ENCODE measurements at regions not wholly inside any gene's neighbourhood (a gene's known extent, or its start where the extent isn't known, plus 50 kb on each side); places are given as distances from the start of the nearest gene placed in this dataset.

GRCh38 chr2:45152691-45153090 lies 143.4 kb upstream of the SIX2 start:
- no peak for DNase-seq

DNA sequence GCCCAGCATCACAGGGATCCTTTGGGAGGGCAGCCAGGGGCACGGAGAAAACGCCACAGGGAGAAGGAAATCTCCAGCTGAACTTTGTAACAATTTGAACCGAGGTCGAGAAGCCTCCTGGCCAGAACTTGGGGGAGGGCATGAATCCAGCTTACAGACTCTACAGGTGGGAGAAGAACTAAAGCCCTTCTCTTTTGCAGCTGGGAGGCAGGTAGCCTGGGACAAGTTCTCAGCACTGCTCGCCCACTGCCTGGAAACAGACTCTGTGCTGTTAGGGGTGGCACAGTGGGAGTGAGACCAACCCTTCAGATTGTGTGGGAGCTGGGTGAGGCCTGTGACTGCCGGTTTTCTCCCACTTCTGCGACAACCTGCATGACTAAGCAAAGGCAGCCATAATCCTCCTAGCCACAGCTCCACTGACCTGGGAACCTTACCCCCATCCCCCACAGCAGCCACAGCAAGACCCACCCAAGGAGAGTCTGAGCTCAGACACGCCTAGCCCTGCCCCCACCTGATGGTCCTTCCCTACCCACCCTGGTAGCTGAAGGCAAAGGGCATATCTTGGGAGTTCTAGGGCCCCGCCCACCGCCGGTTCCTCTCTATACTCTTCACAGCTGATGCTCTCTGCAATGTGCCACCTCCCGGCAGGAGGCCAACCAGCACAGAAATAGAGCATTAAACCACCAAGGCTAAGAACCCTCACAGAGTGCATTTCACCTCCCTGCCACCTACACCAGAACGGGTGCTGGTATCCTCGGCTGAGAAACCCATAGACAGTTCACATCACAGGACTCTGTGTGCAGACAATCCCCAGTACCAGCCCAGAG lies 136.0 kb upstream of the SIX2 start:
- no peak for DNase-seq

- DNase-seq = no peak
These were observed 132.9 kb upstream of the SIX2 start for GRCh38 chr2:45141883-45142866.

DNA sequence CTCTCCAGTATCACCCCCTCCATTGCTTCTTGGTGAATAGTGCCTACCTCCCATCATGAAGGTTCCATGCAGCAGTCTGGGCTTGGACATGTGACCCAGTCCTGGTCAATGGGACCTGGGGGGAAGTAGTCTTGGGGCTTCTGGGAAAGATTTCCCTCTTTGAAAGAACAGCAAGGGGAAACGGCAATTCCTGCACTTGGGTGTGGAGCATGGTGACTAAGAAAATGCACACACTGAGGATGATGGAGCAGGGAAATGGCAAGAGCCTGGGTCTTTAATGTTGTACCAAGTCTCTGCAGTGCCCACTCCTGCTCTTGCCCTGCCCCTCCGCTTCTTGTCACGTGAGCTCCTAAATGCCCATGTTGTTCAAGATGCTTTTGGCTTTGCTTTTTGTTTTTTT lies 131.4 kb upstream of the SIX2 start:
- DNase-seq = no peak

GRCh38 chr2:45138904-45139303 lies 129.7 kb upstream of the SIX2 start:
- no peak for DNase-seq

- DNase-seq = no peak
These were observed 128.9 kb upstream of the SIX2 start for GRCh38 chr2:45137966-45138695.

GRCh38 chr2:45134726-45135125 lies 125.5 kb upstream of the SIX2 start:
- no peak for DNase-seq

DNA sequence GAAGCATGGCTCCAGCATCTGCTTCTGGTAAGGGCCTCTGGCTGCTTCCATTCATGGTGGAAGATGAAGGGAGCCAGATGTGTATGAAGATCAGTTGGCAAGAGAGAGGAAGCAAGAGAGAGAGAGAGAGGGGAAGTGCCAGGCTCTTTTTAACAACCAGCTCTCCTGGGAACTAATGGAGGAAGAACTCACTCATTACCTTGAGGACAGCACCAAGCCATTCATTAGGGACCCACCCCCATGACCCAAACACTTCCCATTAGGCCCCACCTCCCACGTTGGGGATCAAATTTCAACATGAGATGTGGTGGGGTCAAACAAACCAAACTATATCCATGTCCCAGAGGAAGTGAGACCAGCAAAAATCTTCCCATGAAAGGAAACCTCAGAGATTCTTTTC lies 124.8 kb upstream of the SIX2 start:
- DNase-seq = no peak

GRCh38 chr2:45132551-45132950 lies 123.3 kb upstream of the SIX2 start:
- DNase-seq = no peak

GRCh38 chr2:45131587-45131986 lies 122.3 kb upstream of the SIX2 start:
- no peak for DNase-seq

- no peak for DNase-seq
These were observed 121.5 kb upstream of the SIX2 start for GRCh38 chr2:45130736-45131135.

DNA sequence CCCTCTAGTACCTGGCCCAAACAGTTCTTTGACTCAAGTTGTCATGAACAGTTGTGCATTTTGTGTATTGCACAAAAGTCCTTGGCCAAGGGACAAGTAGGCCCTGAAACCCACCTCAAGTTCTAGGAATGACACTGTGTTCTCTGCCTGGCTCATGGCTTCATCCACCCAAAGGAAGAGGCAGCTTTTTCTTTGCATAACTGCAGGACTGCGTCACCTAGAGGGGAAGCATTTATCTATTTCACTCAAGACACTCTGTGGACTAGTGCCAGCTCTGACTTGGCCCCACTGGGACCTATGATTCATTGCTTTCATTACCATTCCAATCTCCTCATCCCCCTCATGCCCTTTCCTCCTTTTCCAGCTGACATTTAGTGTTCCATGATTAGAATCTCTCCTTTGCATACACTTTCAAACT lies 119.3 kb upstream of the SIX2 start:
- no peak for DNase-seq

GRCh38 chr2:45127891-45128290 lies 118.6 kb upstream of the SIX2 start:
- DNase-seq = no peak

- DNase-seq = no peak
These were observed 118.1 kb upstream of the SIX2 start for GRCh38 chr2:45127321-45127720.

- DNase-seq = no peak
These were observed 116.0 kb upstream of the SIX2 start for GRCh38 chr2:45125232-45125631.

DNA sequence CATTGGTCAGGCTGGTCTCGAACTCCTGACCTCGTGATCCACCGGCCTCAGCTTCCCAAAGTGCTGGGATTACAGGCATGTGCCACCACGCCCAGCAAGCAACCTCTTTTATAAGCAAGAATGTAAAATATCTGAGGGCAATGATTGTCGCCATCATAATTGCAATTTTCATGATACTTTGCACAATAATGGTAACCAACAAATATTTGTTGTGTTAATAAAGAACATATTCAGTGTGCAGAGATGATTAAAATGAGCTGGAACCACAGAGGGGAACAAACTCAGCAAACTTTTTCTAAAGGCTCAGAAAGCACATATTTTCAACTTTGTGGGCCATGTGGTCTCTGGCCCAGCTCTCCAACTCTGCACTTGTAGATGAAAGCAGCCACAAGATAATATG lies 115.2 kb upstream of the SIX2 start:
- DNase-seq = no peak

DNA sequence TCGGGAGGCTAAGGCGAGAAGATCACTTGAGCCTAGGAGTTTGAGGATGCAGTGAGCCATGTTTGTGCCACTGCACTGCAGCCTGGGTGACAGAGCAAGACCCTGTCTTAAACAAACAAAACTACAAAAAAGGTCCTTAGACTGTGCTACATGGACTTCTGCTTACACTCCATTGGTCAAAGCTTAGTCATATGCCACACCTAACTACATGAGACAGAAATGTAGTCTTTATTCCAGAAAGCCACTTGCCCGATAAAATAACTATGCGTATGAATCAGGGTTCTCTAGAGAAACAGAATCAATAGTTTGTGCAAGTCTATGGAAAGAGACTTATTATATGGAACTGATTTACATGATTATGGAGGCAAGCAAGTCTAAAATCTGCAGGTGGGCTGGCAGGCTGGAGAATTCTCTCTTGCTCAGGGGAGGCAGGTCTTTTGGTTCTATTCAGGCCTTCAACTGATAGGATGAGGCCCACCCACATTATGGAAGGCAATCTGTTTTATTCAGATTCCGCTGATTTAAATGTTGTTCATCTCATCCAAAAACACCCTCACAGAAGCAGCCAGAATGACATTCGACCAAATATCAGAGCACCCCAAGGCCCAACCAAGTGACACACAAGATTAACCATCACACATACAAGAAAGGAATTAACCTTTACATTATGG lies 114.4 kb upstream of the SIX2 start:
- no peak for DNase-seq

DNA sequence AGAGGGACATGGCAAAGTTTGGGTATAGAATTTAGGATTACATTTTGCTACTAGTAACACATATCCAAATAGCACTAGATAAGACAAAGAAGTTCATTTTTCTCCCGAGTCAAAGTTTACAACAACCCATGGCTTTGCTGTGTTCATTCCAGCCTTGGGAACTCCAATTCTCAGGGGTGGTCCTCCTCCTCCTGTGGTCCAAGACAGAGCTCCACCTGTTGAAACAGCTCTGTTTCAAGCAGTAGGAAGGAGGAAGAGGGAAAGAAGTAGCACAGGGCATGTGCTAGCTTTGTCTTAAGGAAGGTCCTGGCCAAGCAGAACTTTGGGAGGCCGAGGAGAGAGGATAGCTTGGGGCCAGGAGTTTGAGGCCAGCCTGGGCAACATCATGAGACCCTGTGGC lies 113.8 kb upstream of the SIX2 start:
- no peak for DNase-seq

GRCh38 chr2:45121236-45121927 lies 112.1 kb upstream of the SIX2 start:
- no peak for DNase-seq

- DNase-seq = no peak
These were observed 111.3 kb upstream of the SIX2 start for GRCh38 chr2:45120546-45120945.

DNA sequence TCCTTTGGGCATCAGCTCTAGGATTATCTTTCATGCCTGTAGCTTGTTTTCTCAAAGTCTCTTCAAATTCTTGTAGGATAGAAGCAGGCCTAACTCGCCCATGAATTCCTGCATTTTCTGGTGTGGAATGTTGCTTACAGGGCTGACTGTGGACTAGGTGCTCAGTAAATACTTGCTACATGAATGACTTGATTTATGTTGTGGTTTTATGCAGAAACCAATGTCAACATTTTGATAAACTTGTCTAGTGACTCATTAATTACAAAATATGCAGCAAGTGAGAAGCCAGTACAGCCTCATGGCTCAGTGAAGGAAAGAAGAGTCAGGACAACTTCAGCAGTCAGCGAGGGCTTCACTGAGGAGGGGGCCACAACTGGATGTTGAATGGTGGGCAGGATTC lies 110.6 kb upstream of the SIX2 start:
- no peak for DNase-seq

Measured in hypothalamus (tissue), 51 donors.